ENCODE measurements at regions not wholly inside any gene's neighbourhood (a gene's known extent, or its start where the extent isn't known, plus 50 kb on each side); places are given as distances from the start of the nearest gene placed in this dataset.

GRCh38 chr1:58981392-58981791, 197.5 kb upstream of the JUN start:
- Histone ChIP-seq H3K4me1 (ENCODE audit: control insufficient read depth, insufficient read depth, low read length) (peaks cover 3% of the 10 kb centered on the region), H3K27me3 (ENCODE audit: control insufficient read depth, insufficient read depth, low read length) (no peaks in the 10 kb centered on the region), H3K27ac (ENCODE audit: low read depth, low read length) (no peak overlapping the region), H3K4me3 (ENCODE audit: low read length) (no peak overlapping the region), H3K36me3 (ENCODE audit: control insufficient read depth, insufficient read depth, low read length) (no peaks in the 10 kb centered on the region), H3K9ac (ENCODE audit: low read length) (no peak overlapping the region)

GRCh38 chr1:58982259-58982998, 198.6 kb upstream of the JUN start:
- H3K9ac ChIP-seq (ENCODE audit: low read length), result no peak overlapping the region
- H3K4me1 ChIP-seq (ENCODE audit: control insufficient read depth, insufficient read depth, low read length), result peaks cover 3% of the 10 kb centered on the region
- no peaks in the 10 kb centered on the region for H3K36me3 ChIP-seq (ENCODE audit: control insufficient read depth, insufficient read depth, low read length)
- H3K27me3 ChIP-seq (ENCODE audit: control insufficient read depth, insufficient read depth, low read length), result no peaks in the 10 kb centered on the region
- H3K4me3 ChIP-seq (ENCODE audit: low read length), result no peak overlapping the region
- H3K27ac ChIP-seq (ENCODE audit: low read depth, low read length), result no peak overlapping the region

- Histone ChIP-seq H3K4me3 (ENCODE audit: low read length) (no peak overlapping the region), H3K4me1 (ENCODE audit: control insufficient read depth, insufficient read depth, low read length) (peaks cover 3% of the 10 kb centered on the region), H3K27ac (ENCODE audit: low read depth, low read length) (no peak overlapping the region), H3K27me3 (ENCODE audit: control insufficient read depth, insufficient read depth, low read length) (no peaks in the 10 kb centered on the region), H3K36me3 (ENCODE audit: control insufficient read depth, insufficient read depth, low read length) (no peaks in the 10 kb centered on the region), H3K9ac (ENCODE audit: low read length) (no peak overlapping the region)
These were observed 199.3 kb upstream of the JUN start for GRCh38 chr1:58983162-58983561.

- H3K4me3 ChIP-seq (ENCODE audit: low read length), result no peak overlapping the region
- no peak overlapping the region for H3K9ac ChIP-seq (ENCODE audit: low read length)
- H3K36me3 ChIP-seq (ENCODE audit: control insufficient read depth, insufficient read depth, low read length), result no peaks in the 10 kb centered on the region
- H3K27ac ChIP-seq (ENCODE audit: low read depth, low read length), result no peak overlapping the region
- no peaks in the 10 kb centered on the region for H3K27me3 ChIP-seq (ENCODE audit: control insufficient read depth, insufficient read depth, low read length)
- peaks cover 3% of the 10 kb centered on the region for H3K4me1 ChIP-seq (ENCODE audit: control insufficient read depth, insufficient read depth, low read length)
These were observed 199.9 kb upstream of the JUN start for GRCh38 chr1:58983633-58984245.

- no peaks in the 10 kb centered on the region for H3K36me3 ChIP-seq (ENCODE audit: control insufficient read depth, insufficient read depth, low read length)
- H3K4me1 ChIP-seq (ENCODE audit: control insufficient read depth, insufficient read depth, low read length), result peaks cover 3% of the 10 kb centered on the region
- no peaks in the 10 kb centered on the region for H3K27me3 ChIP-seq (ENCODE audit: control insufficient read depth, insufficient read depth, low read length)
- H3K27ac ChIP-seq (ENCODE audit: low read depth, low read length), result no peak overlapping the region
- H3K9ac ChIP-seq (ENCODE audit: low read length), result no peak overlapping the region
- H3K4me3 ChIP-seq (ENCODE audit: low read length), result no peak overlapping the region
These were observed 203.3 kb upstream of the JUN start for GRCh38 chr1:58986996-58987767.

GRCh38 chr1:58988752-58989151, 204.9 kb upstream of the JUN start:
- no peaks in the 10 kb centered on the region for H3K27me3 ChIP-seq (ENCODE audit: control insufficient read depth, insufficient read depth, low read length)
- no peaks in the 10 kb centered on the region for H3K4me1 ChIP-seq (ENCODE audit: control insufficient read depth, insufficient read depth, low read length)
- H3K4me3 ChIP-seq (ENCODE audit: low read length), result no peak overlapping the region
- H3K9ac ChIP-seq (ENCODE audit: low read length), result no peak overlapping the region
- H3K36me3 ChIP-seq (ENCODE audit: control insufficient read depth, insufficient read depth, low read length), result no peaks in the 10 kb centered on the region
- no peak overlapping the region for H3K27ac ChIP-seq (ENCODE audit: low read depth, low read length)

GRCh38 chr1:58989845-58990244, 206.0 kb upstream of the JUN start:
- H3K27ac ChIP-seq (ENCODE audit: low read depth, low read length), result no peak overlapping the region
- H3K36me3 ChIP-seq (ENCODE audit: control insufficient read depth, insufficient read depth, low read length), result no peaks in the 10 kb centered on the region
- H3K27me3 ChIP-seq (ENCODE audit: control insufficient read depth, insufficient read depth, low read length), result no peaks in the 10 kb centered on the region
- no peaks in the 10 kb centered on the region for H3K4me1 ChIP-seq (ENCODE audit: control insufficient read depth, insufficient read depth, low read length)
- H3K9ac ChIP-seq (ENCODE audit: low read length), result no peak overlapping the region
- H3K4me3 ChIP-seq (ENCODE audit: low read length), result no peak overlapping the region

- H3K4me1 ChIP-seq (ENCODE audit: control insufficient read depth, insufficient read depth, low read length), result no peaks in the 10 kb centered on the region
- H3K4me3 ChIP-seq (ENCODE audit: low read length), result no peak overlapping the region
- no peak overlapping the region for H3K9ac ChIP-seq (ENCODE audit: low read length)
These were observed 207.5 kb upstream of the JUN start for GRCh38 chr1:58991305-58991704.

GRCh38 chr1:58992643-58993042, 208.8 kb upstream of the JUN start:
- Histone ChIP-seq H3K4me1 (ENCODE audit: control insufficient read depth, insufficient read depth, low read length) (no peaks in the 10 kb centered on the region), H3K9ac (ENCODE audit: low read length) (no peak overlapping the region), H3K4me3 (ENCODE audit: low read length) (no peak overlapping the region), H3K27me3 (ENCODE audit: control insufficient read depth, insufficient read depth, low read length) (no peaks in the 10 kb centered on the region), H3K36me3 (ENCODE audit: control insufficient read depth, insufficient read depth, low read length) (no peaks in the 10 kb centered on the region), H3K27ac (ENCODE audit: low read depth, low read length) (no peak overlapping the region)

More at GRCh38 chr1:58991305-58991704, 207.5 kb upstream of the JUN start:
- no peak overlapping the region for H3K27ac ChIP-seq (ENCODE audit: low read depth, low read length)
- H3K36me3 ChIP-seq (ENCODE audit: control insufficient read depth, insufficient read depth, low read length), result no peaks in the 10 kb centered on the region
- no peaks in the 10 kb centered on the region for H3K27me3 ChIP-seq (ENCODE audit: control insufficient read depth, insufficient read depth, low read length)

- no peaks in the 10 kb centered on the region for H3K27me3 ChIP-seq (ENCODE audit: control insufficient read depth, insufficient read depth, low read length)
- H3K36me3 ChIP-seq (ENCODE audit: control insufficient read depth, insufficient read depth, low read length), result no peaks in the 10 kb centered on the region
- no peak overlapping the region for H3K4me3 ChIP-seq (ENCODE audit: low read length)
- no peaks in the 10 kb centered on the region for H3K4me1 ChIP-seq (ENCODE audit: control insufficient read depth, insufficient read depth, low read length)
- no peak overlapping the region for H3K9ac ChIP-seq (ENCODE audit: low read length)
- no peak overlapping the region for H3K27ac ChIP-seq (ENCODE audit: low read depth, low read length)
These were observed 209.6 kb upstream of the JUN start for GRCh38 chr1:58993403-58993802.

- no peak overlapping the region for H3K9ac ChIP-seq (ENCODE audit: low read length)
- H3K36me3 ChIP-seq (ENCODE audit: control insufficient read depth, insufficient read depth, low read length), result no peaks in the 10 kb centered on the region
- H3K27me3 ChIP-seq (ENCODE audit: control insufficient read depth, insufficient read depth, low read length), result no peaks in the 10 kb centered on the region
- no peaks in the 10 kb centered on the region for H3K4me1 ChIP-seq (ENCODE audit: control insufficient read depth, insufficient read depth, low read length)
- no peak overlapping the region for H3K4me3 ChIP-seq (ENCODE audit: low read length)
- H3K27ac ChIP-seq (ENCODE audit: low read depth, low read length), result no peak overlapping the region
These were observed 210.8 kb upstream of the JUN start for GRCh38 chr1:58994664-58995063.

- H3K27me3 ChIP-seq (ENCODE audit: control insufficient read depth, insufficient read depth, low read length), result no peaks in the 10 kb centered on the region
- H3K9ac ChIP-seq (ENCODE audit: low read length), result no peak overlapping the region
- H3K4me3 ChIP-seq (ENCODE audit: low read length), result no peak overlapping the region
- H3K36me3 ChIP-seq (ENCODE audit: control insufficient read depth, insufficient read depth, low read length), result no peaks in the 10 kb centered on the region
- no peaks in the 10 kb centered on the region for H3K4me1 ChIP-seq (ENCODE audit: control insufficient read depth, insufficient read depth, low read length)
- no peak overlapping the region for H3K27ac ChIP-seq (ENCODE audit: low read depth, low read length)
These were observed 212.7 kb upstream of the JUN start for GRCh38 chr1:58996341-58997059.
